ENCODE measurements at regions not wholly inside any gene's neighbourhood (a gene's known extent, or its start where the extent isn't known, plus 50 kb on each side); places are given as distances from the start of the nearest gene placed in this dataset.

GRCh38 chr18:68262690-68263294, 452.1 kb downstream of the TMX3 start:
- no peaks in the 10 kb centered on the region for H3K27me3 Mint-ChIP-seq
- no peaks in the 10 kb centered on the region for H3K36me3 Mint-ChIP-seq
- H3K27ac Mint-ChIP-seq = no peak overlapping the region
- H3K27ac ChIP-seq (ENCODE audit: low read depth, low read length) = no peak overlapping the region
- no peak for DNase-seq
- no peaks in the 10 kb centered on the region for H3K4me1 ChIP-seq (ENCODE audit: insufficient read depth, low read length)
- peaks cover 0 to 3% (median 1%) of the 10 kb centered on the region in 5 donors for H3K9me3 Mint-ChIP-seq
- H3K9me3 ChIP-seq (ENCODE audit: low read length) = no peaks in the 10 kb centered on the region
- ChIA-PET POLR2A (no interaction called here), CTCF (no interaction called here)
- no peaks in the 10 kb centered on the region for H3K36me3 ChIP-seq (ENCODE audit: insufficient read depth, low read length)
- H3K4me3 ChIP-seq (ENCODE audit: low read length) = no peak overlapping the region
- no peaks in the 10 kb centered on the region for H3K4me1 Mint-ChIP-seq
- H3K27me3 ChIP-seq (ENCODE audit: insufficient read depth, low read length, poor library complexity, severe bottlenecking) = no peaks in the 10 kb centered on the region
- H3K4me3 Mint-ChIP-seq = no peak overlapping the region

- Histone ChIP-seq H3K27me3 (ENCODE audit: insufficient read depth, low read length, poor library complexity, severe bottlenecking) (no peaks in the 10 kb centered on the region), H3K9me3 (ENCODE audit: low read length) (no peaks in the 10 kb centered on the region), H3K36me3 (ENCODE audit: insufficient read depth, low read length) (no peaks in the 10 kb centered on the region), H3K27ac (ENCODE audit: low read depth, low read length) (no peak overlapping the region), H3K4me3 (ENCODE audit: low read length) (no peak overlapping the region), H3K4me1 (ENCODE audit: insufficient read depth, low read length) (no peaks in the 10 kb centered on the region)
- Mint-ChIP-seq H3K27ac (no peak overlapping the region), H3K27me3 (no peaks in the 10 kb centered on the region), H3K36me3 (no peaks in the 10 kb centered on the region), H3K4me1 (no peaks in the 10 kb centered on the region), H3K9me3 (peaks cover 0 to 3% (median 0%) of the 10 kb centered on the region in 5 donors), H3K4me3 (no peak overlapping the region)
- ChIA-PET CTCF (no interaction called here), POLR2A (no interaction called here)
- DNase-seq = no peak
Measured at GRCh38 chr18:68256418-68257067, 458.4 kb downstream of the TMX3 start.

- Mint-ChIP-seq H3K4me3 (no peak overlapping the region), H3K9me3 (peaks cover 0 to 2% (median 0%) of the 10 kb centered on the region in 5 donors), H3K27me3 (no peaks in the 10 kb centered on the region), H3K36me3 (no peaks in the 10 kb centered on the region), H3K27ac (no peak overlapping the region), H3K4me1 (no peaks in the 10 kb centered on the region)
- no peak overlapping the region for H3K27ac ChIP-seq (ENCODE audit: low read depth, low read length)
- no peaks in the 10 kb centered on the region for H3K9me3 ChIP-seq (ENCODE audit: low read length)
- no peak for DNase-seq
- H3K27me3 ChIP-seq (ENCODE audit: insufficient read depth, low read length, poor library complexity, severe bottlenecking) = no peaks in the 10 kb centered on the region
- no peaks in the 10 kb centered on the region for H3K36me3 ChIP-seq (ENCODE audit: insufficient read depth, low read length)
- no peak overlapping the region for H3K4me3 ChIP-seq (ENCODE audit: low read length)
- H3K4me1 ChIP-seq (ENCODE audit: insufficient read depth, low read length) = no peaks in the 10 kb centered on the region
- CTCF ChIA-PET = no interaction called here
- POLR2A ChIA-PET = no interaction called here
Measured at GRCh38 chr18:68244786-68245185, 470.1 kb downstream of the TMX3 start.

- H3K36me3 Mint-ChIP-seq = no peaks in the 10 kb centered on the region
- no peaks in the 10 kb centered on the region for H3K36me3 ChIP-seq (ENCODE audit: insufficient read depth, low read length)
- H3K27ac Mint-ChIP-seq = no peak overlapping the region
- no peak overlapping the region for H3K4me3 ChIP-seq (ENCODE audit: low read length)
- H3K27me3 ChIP-seq (ENCODE audit: insufficient read depth, low read length, poor library complexity, severe bottlenecking) = no peaks in the 10 kb centered on the region
- no peaks in the 10 kb centered on the region for H3K4me1 Mint-ChIP-seq
- CTCF ChIA-PET = no interaction called here
- peaks cover 0 to 4% (median 0%) of the 10 kb centered on the region in 5 donors for H3K9me3 Mint-ChIP-seq
- H3K4me3 Mint-ChIP-seq = no peak overlapping the region
- H3K27me3 Mint-ChIP-seq = no peaks in the 10 kb centered on the region
- no peaks in the 10 kb centered on the region for H3K4me1 ChIP-seq (ENCODE audit: insufficient read depth, low read length)
- no peaks in the 10 kb centered on the region for H3K9me3 ChIP-seq (ENCODE audit: low read length)
- POLR2A ChIA-PET = no interaction called here
- no peak for DNase-seq
- no peak overlapping the region for H3K27ac ChIP-seq (ENCODE audit: low read depth, low read length)
Measured at GRCh38 chr18:68241881-68242280, 473.0 kb downstream of the TMX3 start.

GRCh38 chr18:68234676-68235075, 480.2 kb downstream of the TMX3 start:
- no peaks in the 10 kb centered on the region for H3K4me1 Mint-ChIP-seq
- no peak overlapping the region for H3K27ac Mint-ChIP-seq
- H3K36me3 Mint-ChIP-seq = no peaks in the 10 kb centered on the region
- Histone ChIP-seq H3K9me3 (ENCODE audit: low read length) (no peaks in the 10 kb centered on the region), H3K36me3 (ENCODE audit: insufficient read depth, low read length) (no peaks in the 10 kb centered on the region), H3K27me3 (ENCODE audit: insufficient read depth, low read length, poor library complexity, severe bottlenecking) (no peaks in the 10 kb centered on the region), H3K4me3 (ENCODE audit: low read length) (no peak overlapping the region), H3K27ac (ENCODE audit: low read depth, low read length) (no peak overlapping the region), H3K4me1 (ENCODE audit: insufficient read depth, low read length) (no peaks in the 10 kb centered on the region)
- no peak overlapping the region for H3K4me3 Mint-ChIP-seq
- DNase-seq = no peak
- ChIA-PET CTCF (no interaction called here), POLR2A (no interaction called here)
- peaks cover 0 to 6% (median 0%) of the 10 kb centered on the region in 5 donors for H3K9me3 Mint-ChIP-seq
- H3K27me3 Mint-ChIP-seq = no peaks in the 10 kb centered on the region

GRCh38 chr18:68234131-68234530, 480.8 kb downstream of the TMX3 start:
- no peaks in the 10 kb centered on the region for H3K4me1 Mint-ChIP-seq

GRCh38 chr18:68233018-68233417, 481.9 kb downstream of the TMX3 start:
- H3K4me3 Mint-ChIP-seq = no peak overlapping the region
- no peaks in the 10 kb centered on the region for H3K4me1 ChIP-seq (ENCODE audit: insufficient read depth, low read length)
- POLR2A ChIA-PET = no interaction called here

More at GRCh38 chr18:68234131-68234530, 480.8 kb downstream of the TMX3 start:
- H3K27me3 Mint-ChIP-seq = no peaks in the 10 kb centered on the region
- no peaks in the 10 kb centered on the region for H3K36me3 Mint-ChIP-seq
- Histone ChIP-seq H3K9me3 (ENCODE audit: low read length) (no peaks in the 10 kb centered on the region), H3K27me3 (ENCODE audit: insufficient read depth, low read length, poor library complexity, severe bottlenecking) (no peaks in the 10 kb centered on the region), H3K36me3 (ENCODE audit: insufficient read depth, low read length) (no peaks in the 10 kb centered on the region), H3K4me3 (ENCODE audit: low read length) (no peak overlapping the region), H3K27ac (ENCODE audit: low read depth, low read length) (no peak overlapping the region), H3K4me1 (ENCODE audit: insufficient read depth, low read length) (no peaks in the 10 kb centered on the region)
- peaks cover 0 to 6% (median 0%) of the 10 kb centered on the region in 5 donors for H3K9me3 Mint-ChIP-seq
- H3K4me3 Mint-ChIP-seq = no peak overlapping the region
- ChIA-PET POLR2A (no interaction called here), CTCF (no interaction called here)
- H3K27ac Mint-ChIP-seq = no peak overlapping the region
- DNase-seq = no peak

GRCh38 chr18:68229351-68229750, 485.6 kb downstream of the TMX3 start:
- no peaks in the 10 kb centered on the region for H3K9me3 Mint-ChIP-seq
- Histone ChIP-seq H3K27ac (ENCODE audit: low read depth, low read length) (no peak overlapping the region), H3K27me3 (ENCODE audit: insufficient read depth, low read length, poor library complexity, severe bottlenecking) (no peaks in the 10 kb centered on the region), H3K4me3 (ENCODE audit: low read length) (no peak overlapping the region), H3K9me3 (ENCODE audit: low read length) (no peaks in the 10 kb centered on the region), H3K36me3 (ENCODE audit: insufficient read depth, low read length) (no peaks in the 10 kb centered on the region), H3K4me1 (ENCODE audit: insufficient read depth, low read length) (no peaks in the 10 kb centered on the region)
- CTCF ChIA-PET = no interaction called here
- no peak overlapping the region for H3K4me3 Mint-ChIP-seq
- DNase-seq = no peak
- H3K27me3 Mint-ChIP-seq = no peaks in the 10 kb centered on the region
- H3K36me3 Mint-ChIP-seq = no peaks in the 10 kb centered on the region
- no peaks in the 10 kb centered on the region for H3K4me1 Mint-ChIP-seq
- no peak overlapping the region for H3K27ac Mint-ChIP-seq
- POLR2A ChIA-PET = no interaction called here

More at GRCh38 chr18:68233018-68233417, 481.9 kb downstream of the TMX3 start:
- H3K4me1 Mint-ChIP-seq = no peaks in the 10 kb centered on the region
- no peaks in the 10 kb centered on the region for H3K27me3 ChIP-seq (ENCODE audit: insufficient read depth, low read length, poor library complexity, severe bottlenecking)
- no peak overlapping the region for H3K27ac Mint-ChIP-seq
- H3K36me3 Mint-ChIP-seq = no peaks in the 10 kb centered on the region
- no peaks in the 10 kb centered on the region for H3K27me3 Mint-ChIP-seq
- H3K36me3 ChIP-seq (ENCODE audit: insufficient read depth, low read length) = no peaks in the 10 kb centered on the region
- H3K27ac ChIP-seq (ENCODE audit: low read depth, low read length) = no peak overlapping the region
- CTCF ChIA-PET = no interaction called here
- H3K9me3 ChIP-seq (ENCODE audit: low read length) = no peaks in the 10 kb centered on the region
- no peak overlapping the region for H3K4me3 ChIP-seq (ENCODE audit: low read length)
- DNase-seq = no peak
- peaks cover 0 to 4% (median 0%) of the 10 kb centered on the region in 5 donors for H3K9me3 Mint-ChIP-seq

Data from CD8-positive, alpha-beta memory T cell (primary cell).